A549 (cell line): ENCODE measurements at regions not wholly inside any gene's neighbourhood (a gene's known extent, or its start where the extent isn't known, plus 50 kb on each side); places are given as distances from the start of the nearest gene placed in this dataset.

Experiments used
- ATAC-seq, 2 experiments: fragments of 200-7000 bp in 1 of 2; fragments of >200 bp in 1 of 2; cut with Nextera tagmentation in 1 of 2; cut with Tn5 transposase in 1 of 2; 3 replicates each; pipeline versions ENCODE4 v1.8.0 to v1.9.1; 2018 to 2020; ENCODE audit warnings: mild to moderate bottlenecking in 1 of 2, moderate library complexity in 1 of 2
- CTCF ChIA-PET: fragments of 300-600 bp; sonication (Branson Sonifier 250); formaldehyde crosslinking; extraction: SDS; loops from one replicate; lab custom pipeline; 2021; ENCODE audit warnings: antibody characterized with exemption, inconsistent platforms; lab: Yijun Ruan, JAX
- POLR2A ChIA-PET: fragments of 350-600 bp; formaldehyde crosslinking; extraction: SDS; loops from one replicate; lab custom pipeline; 2021; ENCODE audit warnings: antibody characterized with exemption, inconsistent platforms; lab: Yijun Ruan, JAX
- DNase-seq, 2 experiments: peaks; one replicate each; pipeline versions ENCODE4 v3.0.0 to v3.0.0-alpha.2; 2011 to 2016; ENCODE audit warnings: low read depth in 1 of 2, low spot score in 1 of 2
- FAIRE-seq: peaks from 2 replicates; lab custom pipeline; 2011; peaks lifted over from hg19 to GRCh38; lab: Jason Lieb, UNC
- H3K27ac ChIP-seq, 2 experiments: fragments of >200 bp; sonication (Bioruptor Twin); formaldehyde crosslinking; 3 replicates each; pipeline ENCODE4 v1.5.1; 2016 to 2017
- H3K4me1 ChIP-seq: fragments of >200 bp; sonication (Bioruptor Twin); formaldehyde crosslinking; 3 replicates; pipeline ENCODE4 v1.6.1; 2016
- H3K4me2 ChIP-seq: fragments of >200 bp; sonication (Bioruptor Twin); formaldehyde crosslinking; 3 replicates; pipeline ENCODE4 v1.6.1; 2016
- H3K4me3 ChIP-seq: fragments of >200 bp; sonication (Bioruptor Twin); formaldehyde crosslinking; 3 replicates; pipeline ENCODE4 v1.5.1; 2016
- H3K9me3 ChIP-seq: fragments of >200 bp; sonication (Bioruptor Twin); formaldehyde crosslinking; 3 replicates; pipeline ENCODE4 v1.6.1; 2016
- ATOH8 ChIP-seq: fragments of 250-450 bp; sonication (Bioruptor Pico); IDR thresholded peaks from 2 replicates; pipeline ENCODE4 v1.5.0; 2020; ENCODE audit warnings: low read depth, mild to moderate bottlenecking, moderate library complexity
- BCL3 ChIP-seq: fragments of >200 bp; sonication (Bioruptor Twin); formaldehyde crosslinking; IDR thresholded peaks from 3 replicates; pipeline ENCODE4 v1.6.1; 2016
- CBX8 ChIP-seq: fragments of 200-600 bp; sonication (generic); IDR thresholded peaks from 2 replicates; pipeline ENCODE4 v1.6.1; 2016
- CEBPB ChIP-seq, 2 experiments: fragments of >200 bp in 1 of 2; sonication (Bioruptor Twin) in 1 of 2; formaldehyde crosslinking in 1 of 2; IDR thresholded peaks; 2 replicates each; pipeline ENCODE4 v1.6.1; 2012 to 2016
- CHD2 ChIP-seq: fragments of 150-350 bp; IDR thresholded peaks from 2 replicates; pipeline ENCODE4 v1.6.1; 2014; ENCODE audit warnings: low read length; ENCODE audit not compliant: partially characterized antibody
- E2F6 ChIP-seq: IDR thresholded peaks from 2 replicates; pipeline ENCODE4 v1.6.1; 2012; ENCODE audit warnings: low read depth, borderline replicate concordance
- EHMT2 ChIP-seq: fragments of 200-600 bp; sonication (generic); IDR thresholded peaks from 2 replicates; pipeline ENCODE4 v1.6.1; 2016; ENCODE audit warnings: antibody characterized with exemption, low read depth, mild to moderate bottlenecking, moderate library complexity
- EP300 ChIP-seq, 2 experiments: fragments of >200 bp; sonication (Bioruptor Twin); formaldehyde crosslinking; IDR thresholded peaks; 2 replicates in 1 of 2; 3 replicates in 1 of 2; pipeline ENCODE4 v1.6.1; 2016 to 2017
- HES2 ChIP-seq: fragments of >200 bp; sonication (Bioruptor Twin); formaldehyde crosslinking; IDR thresholded peaks from 2 replicates; pipeline ENCODE4 v1.6.1; 2016
- JUNB ChIP-seq: fragments of >200 bp; sonication (Bioruptor Twin); formaldehyde crosslinking; IDR thresholded peaks from 2 replicates; pipeline ENCODE4 v1.6.1; 2016
- MAFK ChIP-seq: fragments of 450-650 bp; IDR thresholded peaks from 2 replicates; pipeline ENCODE4 v1.6.1; 2014; ENCODE audit not compliant: partially characterized antibody
- POLR2AphosphoS2 ChIP-seq: conservative IDR thresholded peaks from 2 replicates; pipeline ENCODE4 v1.6.1; 2012; ENCODE audit warnings: low read length, improper control_type of control experiment, inconsistent platforms
- RAD21 ChIP-seq, 2 experiments: fragments of >200 bp in 1 of 2; sonication (Bioruptor Twin) in 1 of 2; formaldehyde crosslinking in 1 of 2; IDR thresholded peaks in 1 of 2; conservative IDR thresholded peaks in 1 of 2; 2 replicates in 1 of 2; 3 replicates in 1 of 2; pipeline ENCODE4 v1.6.1; 2012 to 2018; ENCODE audit warnings: inconsistent platforms in 1 of 2
- RARB ChIP-seq: fragments of 250-450 bp; sonication (Bioruptor Pico); IDR thresholded peaks from 2 replicates; pipeline ENCODE4 v1.8.0; 2021; ENCODE audit warnings: mild to moderate bottlenecking, moderate library complexity
- RCOR1 ChIP-seq: fragments of 150-350 bp; IDR thresholded peaks from 2 replicates; pipeline ENCODE4 v1.6.1; 2014; ENCODE audit warnings: antibody characterized with exemption, low read length, low read depth
- RNF2 ChIP-seq: fragments of 200-600 bp; sonication (generic); IDR thresholded peaks from 2 replicates; pipeline ENCODE4 v1.6.1; 2016; ENCODE audit warnings: low read depth, mild to moderate bottlenecking, antibody characterized with exemption, moderate library complexity, borderline replicate concordance
- ZFP36 ChIP-seq: fragments of 450-650 bp; IDR thresholded peaks from 2 replicates; pipeline ENCODE4 v1.6.1; 2014; ENCODE audit warnings: borderline replicate concordance; ENCODE audit not compliant: partially characterized antibody
- ZSCAN20 ChIP-seq: fragments of 250-450 bp; sonication (Bioruptor Pico); IDR thresholded peaks from 2 replicates; pipeline ENCODE4 v1.8.0; 2022; ENCODE audit warnings: mild to moderate bottlenecking, moderate library complexity
- WGBS: methylation state at CpG from one replicate; pipeline ENCODE4 v1.1.6; 2017; ENCODE audit errors: missing lambda C conversion rate; 5-methylcytosine and 5-hydroxymethylcytosine counted together

- FAIRE-seq, result no peak
- WGBS, result 36% methylated on average over 3 of the region's 3 CpGs
- no peak for ATAC-seq
- Histone ChIP-seq H3K4me1 (no peaks in the 10 kb centered on the region), H3K4me2 (no peak overlapping the region), H3K4me3 (no peak overlapping the region), H3K27ac (no peak overlapping the region)
- TF ChIP-seq RNF2, result no peak
- no peak for TF ChIP-seq CBX8
- TF ChIP-seq CEBPB (IDR thresholded peaks at IDR 0.05), result no peak
- no peak for TF ChIP-seq MAFK
- no peak for TF ChIP-seq BCL3
- no peak for TF ChIP-seq JUNB
- TF ChIP-seq, all 56 proteins: peak for 0
- CTCF ChIA-PET, result no interaction called here
- H3K9me3 ChIP-seq, result no peaks in the 10 kb centered on the region
- no peak for DNase-seq
- POLR2A ChIA-PET, result no interaction called here
Observed at GRCh38 chr6:5938934-5939333, 67.8 kb downstream of the NRN1 start.

GRCh38 chr6:5937936-5938706 is 68.6 kb downstream of the NRN1 start:
- H3K4me1 ChIP-seq, result no peaks in the 10 kb centered on the region
- FAIRE-seq, result no peak
- POLR2A ChIA-PET, result no interaction called here
- H3K4me3 ChIP-seq, result no peak overlapping the region
- no peak for ATAC-seq
- CTCF ChIA-PET, result no interaction called here
- DNase-seq, result no peak
- WGBS, result 40% methylated on average over 11 of the region's 19 CpGs
- H3K9me3 ChIP-seq, result no peaks in the 10 kb centered on the region
- TF ChIP-seq ATOH8 (CRISPR knock-in tag) (no peak), RCOR1 (no peak), CHD2 (no peak), HES2 (no peak), E2F6 (no peak), POLR2AphosphoS2 (no peak), EP300 (IDR thresholded peaks at IDR 0.05) (no peak), RAD21 (conservative IDR thresholded peaks at IDR 0.05 in 1 of 2, IDR thresholded peaks at IDR 0.05 in 1 of 2) (no peak), BCL3 (no peak), RARB (no peak), ZFP36 (no peak), EHMT2 (no peak), ZSCAN20 (no peak), MAFK (no peak)
- H3K27ac ChIP-seq, result no peak overlapping the region
- H3K4me2 ChIP-seq, result no peak overlapping the region
